ENCODE measurements at regions not wholly inside any gene's neighbourhood (a gene's known extent, or its start where the extent isn't known, plus 50 kb on each side); places are given as distances from the start of the nearest gene placed in this dataset.
"Not testable (repeated sequence)": the region's sequence is repeated elsewhere in the genome, so short reads cannot be mapped to it uniquely, and the experiment has no call there.

- DNase-seq = no peak
Measured at GRCh38 chr22:46040471-46041465, 63.8 kb upstream of the WNT7B start.

DNA sequence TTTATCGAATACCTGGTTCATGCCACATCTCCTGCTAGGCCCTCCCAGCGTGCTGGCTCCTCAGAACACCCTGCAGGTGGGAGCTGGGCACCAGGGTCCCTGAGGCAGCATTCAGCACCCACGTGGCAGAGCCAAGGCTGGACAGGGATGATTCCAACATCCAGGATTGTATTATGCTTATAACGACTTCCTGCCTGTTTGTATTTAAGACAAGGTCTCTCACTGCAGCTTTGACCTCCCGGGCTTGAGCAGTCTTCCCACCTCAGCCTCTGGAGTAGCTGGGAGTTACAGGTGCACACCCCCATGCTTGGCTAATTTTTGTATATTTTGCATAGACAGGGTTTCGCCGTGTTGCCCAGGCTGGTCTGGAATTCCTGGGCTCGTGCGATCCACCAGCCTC, 64.7 kb upstream of the WNT7B start:
- no peak for DNase-seq

GRCh38 chr22:46042786-46043185, 65.8 kb upstream of the WNT7B start:
- DNase-seq = no peak

- no peak for DNase-seq
Measured at GRCh38 chr22:46043339-46043738, 66.4 kb upstream of the WNT7B start.

DNA sequence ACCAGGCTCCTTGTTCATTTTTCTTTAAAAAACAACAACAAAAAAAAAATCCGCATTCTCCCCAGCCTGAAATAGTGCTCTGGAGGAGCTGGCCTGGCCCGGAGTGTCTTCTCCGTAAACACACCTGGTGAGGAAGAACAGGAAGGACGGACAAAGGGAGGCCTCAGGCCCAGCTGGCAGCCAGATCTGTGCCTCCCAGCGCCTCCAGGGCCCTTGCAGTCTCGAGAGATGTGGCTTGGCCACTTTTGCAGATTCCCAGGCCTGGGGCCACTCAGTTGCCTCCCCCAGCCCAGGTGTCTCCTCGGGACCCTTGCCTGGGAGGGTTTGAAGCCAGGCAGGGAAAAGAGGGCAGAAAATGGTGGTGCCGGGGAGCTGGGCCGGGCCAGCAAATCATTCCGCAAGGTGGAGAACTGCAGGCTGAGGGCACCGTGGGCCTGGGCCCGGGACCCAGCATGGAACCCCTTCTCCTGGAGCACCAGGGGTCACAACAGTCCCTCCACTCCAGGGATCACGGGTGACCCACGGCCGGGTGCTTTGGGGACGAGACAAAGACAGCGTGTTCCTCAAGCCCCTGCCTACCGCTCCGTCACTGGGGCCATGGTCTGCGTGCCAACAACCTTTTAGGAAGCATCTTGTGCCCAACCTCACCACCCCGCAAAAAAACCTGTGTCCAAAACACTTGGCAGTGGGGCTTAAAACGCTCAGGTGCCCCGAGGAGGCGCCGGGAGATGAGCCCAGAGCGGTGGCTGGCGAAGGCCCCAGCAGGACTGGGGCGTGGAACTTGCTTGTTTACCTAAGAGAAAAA, 67.1 kb upstream of the WNT7B start:
- no peak for DNase-seq

DNA sequence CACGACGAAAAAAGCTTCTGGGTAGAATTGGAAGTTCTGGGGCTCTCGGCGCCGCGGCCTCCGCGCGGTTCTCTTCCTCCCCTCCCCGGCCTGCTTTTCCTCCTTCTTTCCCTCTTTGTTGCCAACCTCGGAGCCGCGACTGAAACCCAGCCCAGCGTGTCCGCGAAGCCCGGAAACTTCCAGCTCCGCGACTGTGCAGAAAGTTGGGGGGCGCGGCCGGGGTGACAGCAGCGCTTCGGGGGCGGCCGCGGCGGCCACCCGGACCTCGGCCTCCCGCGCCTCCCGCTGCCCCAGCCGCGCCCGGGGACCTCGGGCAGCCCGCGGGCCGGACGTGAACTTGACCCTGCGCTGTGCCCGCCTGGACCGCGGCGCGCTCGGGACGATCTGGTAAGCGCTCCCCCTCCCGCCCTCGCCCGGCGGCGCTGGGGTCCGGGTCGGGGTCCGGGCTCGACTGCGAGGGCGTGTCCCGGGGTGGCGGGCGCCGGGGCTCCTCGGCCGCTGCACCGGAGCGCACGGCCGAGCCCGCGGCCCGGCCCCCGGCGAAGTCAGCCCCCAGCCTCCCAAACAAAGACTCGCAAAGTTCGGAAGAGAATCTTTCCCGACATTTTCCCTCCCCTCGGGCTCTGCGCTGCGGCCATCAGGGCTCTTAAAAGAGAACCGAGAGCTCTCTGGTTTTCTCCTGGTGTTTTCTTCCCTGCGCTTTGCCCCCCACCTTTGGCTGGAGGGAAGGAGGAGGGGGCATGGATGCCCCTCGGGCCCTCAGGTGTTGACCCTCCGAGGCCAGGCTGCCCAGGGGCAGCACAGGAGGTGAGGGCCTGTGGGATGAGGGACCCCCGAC, 67.9 kb upstream of the WNT7B start:
- no peak for DNase-seq

- no peak for DNase-seq
Measured at GRCh38 chr22:46045459-46046298, 68.7 kb upstream of the WNT7B start.

DNA sequence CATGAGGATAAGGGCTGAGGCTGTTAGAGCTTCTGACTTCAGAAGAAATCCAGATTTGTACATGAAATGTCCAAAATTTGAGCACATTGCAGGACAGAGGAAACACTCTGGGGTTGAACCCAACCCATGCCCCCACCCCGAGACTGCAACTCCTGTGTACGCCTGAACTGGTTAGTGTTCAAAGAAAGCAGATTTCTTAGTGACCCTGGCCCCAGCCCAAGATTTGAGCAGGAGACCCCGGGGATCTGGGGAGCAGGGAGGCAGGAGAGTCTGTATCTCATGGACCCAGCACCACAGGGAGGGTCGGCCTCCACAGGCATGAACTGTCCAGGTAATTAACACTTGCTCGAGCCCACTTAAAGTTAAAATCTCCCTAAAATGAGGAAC, 69.3 kb upstream of the WNT7B start:
- DNase-seq = no peak

DNA sequence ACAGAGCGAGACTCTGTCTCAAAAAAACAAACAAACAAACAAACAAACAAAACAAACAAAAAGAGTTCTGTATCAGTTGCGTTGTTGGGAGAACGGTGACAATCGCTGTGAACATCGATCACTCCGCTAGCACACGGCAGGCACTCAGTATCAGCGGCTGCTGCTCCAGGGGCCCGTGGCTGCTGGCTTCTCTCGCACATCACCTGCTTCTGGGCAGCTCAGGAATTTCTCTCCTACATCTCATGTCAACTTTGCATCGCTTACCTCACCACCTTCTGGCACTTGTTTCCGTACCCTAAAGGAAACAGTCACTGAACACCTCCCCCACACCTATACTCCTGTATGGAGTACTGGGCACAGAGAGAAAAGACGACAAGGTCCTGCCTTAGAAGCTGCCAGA, 70.3 kb upstream of the WNT7B start:
- DNase-seq = no peak

DNA sequence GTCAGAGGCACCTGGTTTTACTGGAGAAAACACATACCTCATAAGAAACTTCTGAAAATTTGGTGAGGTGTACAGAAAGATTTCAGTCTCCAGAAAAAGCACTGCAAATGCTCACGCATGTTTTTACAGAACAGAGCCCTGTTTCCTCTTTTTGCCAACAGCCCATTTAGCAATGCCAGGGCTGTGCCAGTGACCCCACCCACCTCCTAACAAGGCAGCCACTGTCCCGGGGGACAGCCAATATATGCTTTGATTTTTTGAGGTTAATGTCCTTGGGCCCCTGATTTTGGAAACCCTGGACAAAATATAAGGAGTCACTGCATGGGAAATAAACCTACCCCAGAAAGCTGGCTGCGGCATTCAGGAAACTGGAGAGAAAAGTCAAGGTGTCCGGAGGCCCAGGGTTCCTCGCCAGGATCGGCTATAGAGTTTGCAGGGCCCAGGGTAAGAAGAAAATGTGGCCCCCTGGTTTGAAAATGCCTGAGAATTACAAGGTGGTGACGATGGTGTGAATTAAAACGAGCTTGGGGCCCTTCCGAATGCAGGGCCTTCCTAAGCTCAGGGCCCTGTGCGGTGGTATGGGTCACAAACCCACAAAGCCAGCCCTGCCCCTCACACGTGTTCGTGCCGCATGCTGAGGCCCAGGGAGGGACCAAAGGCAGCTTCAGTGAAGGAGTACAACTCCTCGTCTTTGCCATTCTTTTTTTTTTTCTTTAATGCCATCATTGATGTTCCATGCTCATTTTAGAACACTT, 71.1 kb upstream of the WNT7B start:
- no peak for DNase-seq

- not testable (repeated sequence) for DNase-seq
Measured at GRCh38 chr22:46048661-46049060, 71.7 kb upstream of the WNT7B start.

DNA sequence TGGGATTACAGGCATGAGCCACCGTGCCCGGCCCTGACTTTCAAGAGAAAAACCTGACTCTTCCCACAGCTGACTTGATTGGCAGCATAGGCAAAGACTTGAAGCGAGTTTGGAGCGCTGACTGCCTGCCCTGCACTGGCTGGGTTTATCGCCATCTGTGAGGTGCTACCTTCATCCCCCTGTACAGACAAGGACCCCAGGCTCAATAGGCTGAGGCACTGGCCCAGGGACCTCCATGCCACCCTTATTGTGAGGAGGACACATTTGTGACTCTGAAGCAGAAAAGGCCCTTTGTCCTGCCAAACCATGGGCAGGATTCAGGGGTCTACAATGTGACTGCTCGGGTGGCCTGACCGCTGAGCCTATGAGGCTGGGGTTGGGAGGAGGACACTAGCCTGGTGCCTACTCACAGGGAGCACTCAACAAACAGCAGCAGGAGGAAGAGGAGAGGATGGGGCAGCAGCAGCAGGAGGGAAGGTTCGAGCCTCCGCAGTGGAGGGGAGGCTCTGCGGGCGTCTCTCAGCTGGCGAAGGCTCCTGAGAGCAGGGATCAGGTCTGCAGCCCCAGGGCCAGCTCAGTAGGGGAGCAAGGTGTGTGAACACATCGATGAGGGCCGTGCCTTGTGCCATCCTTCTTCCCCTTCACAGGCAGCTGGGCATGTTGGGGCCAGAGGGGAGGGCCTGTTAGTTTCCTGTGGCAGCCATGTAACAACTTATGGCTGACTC, 72.9 kb upstream of the WNT7B start:
- DNase-seq = no peak

- no peak for DNase-seq
Measured at GRCh38 chr22:46050451-46050845, 73.5 kb upstream of the WNT7B start.

DNA sequence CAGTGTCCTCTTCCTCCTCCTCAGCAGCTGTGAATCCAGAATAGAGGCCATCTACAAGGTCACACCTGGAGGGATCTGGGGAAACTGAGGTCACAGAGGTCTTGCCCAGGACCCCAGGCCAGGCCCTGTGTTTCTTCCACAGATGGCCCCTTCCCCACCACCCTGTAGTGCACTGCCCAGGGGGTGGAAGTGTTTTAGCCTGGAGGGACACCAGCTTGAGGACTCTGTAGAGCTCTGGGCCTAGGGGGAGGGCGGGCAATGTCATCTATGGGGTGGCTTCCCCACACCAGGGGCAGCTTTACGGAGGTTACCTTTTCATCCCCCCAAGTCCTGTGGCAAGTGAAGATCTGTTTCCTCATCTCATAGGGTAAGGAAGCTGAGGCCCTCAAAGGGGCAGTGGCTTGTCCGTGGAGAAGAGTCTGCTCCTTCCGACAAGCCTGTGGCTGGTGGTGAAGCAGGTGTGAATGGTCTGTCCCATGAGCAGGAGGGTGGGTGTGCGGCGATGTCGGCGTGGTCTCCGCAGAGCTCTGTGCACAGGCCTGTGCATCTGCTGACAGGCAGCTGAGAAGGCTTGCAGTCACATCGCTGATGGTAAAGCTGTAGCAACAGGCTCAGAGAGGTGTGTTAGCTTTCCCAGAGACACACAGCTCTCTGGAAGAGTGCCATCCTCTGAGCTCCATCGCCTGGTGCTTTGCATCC, 74.1 kb upstream of the WNT7B start:
- no peak for DNase-seq

DNA sequence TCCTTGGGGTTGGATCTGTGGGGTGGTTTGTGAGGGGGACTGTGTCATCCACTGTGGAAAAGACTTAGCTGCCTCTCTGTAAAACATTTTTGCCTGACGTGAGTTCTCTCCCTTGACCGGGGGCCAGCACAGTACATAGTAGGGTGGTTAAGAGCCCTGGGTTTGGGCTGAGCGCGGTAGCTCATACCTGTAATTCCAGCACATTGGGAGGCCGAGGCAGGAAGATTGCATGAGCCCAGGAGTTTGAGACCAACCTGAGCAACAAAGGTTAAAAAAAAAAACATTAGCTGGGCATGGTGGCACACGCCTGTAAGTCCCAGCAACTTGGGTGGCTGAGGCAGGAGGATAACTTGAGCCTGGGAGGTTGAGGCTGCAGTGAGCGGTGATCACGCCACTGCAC, 74.7 kb upstream of the WNT7B start:
- no peak for DNase-seq

DNA sequence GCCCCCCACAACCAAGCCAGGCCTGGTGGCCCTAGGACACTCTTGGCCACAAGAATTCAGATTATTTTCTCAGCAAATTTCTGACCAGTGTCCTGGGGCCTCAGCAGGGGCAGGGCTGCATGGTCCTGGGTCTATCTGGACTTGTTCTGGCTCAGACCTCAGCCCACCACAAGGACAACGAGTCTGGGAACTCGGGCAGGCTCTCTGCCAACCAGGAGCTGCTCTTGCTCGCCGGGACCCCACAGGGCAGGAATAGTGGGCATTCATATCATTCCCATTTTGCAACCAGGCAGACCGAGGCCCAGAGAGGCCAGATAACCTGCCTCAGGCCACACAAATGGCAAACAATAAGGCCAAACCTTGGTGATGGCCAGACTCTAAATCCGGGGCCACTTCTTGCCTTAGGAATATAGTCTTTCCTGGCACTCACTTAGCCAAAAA, 75.4 kb upstream of the WNT7B start:
- no peak for DNase-seq

GRCh38 chr22:46052801-46053562, 76.0 kb upstream of the WNT7B start:
- DNase-seq = peak; percentile 66

DNA sequence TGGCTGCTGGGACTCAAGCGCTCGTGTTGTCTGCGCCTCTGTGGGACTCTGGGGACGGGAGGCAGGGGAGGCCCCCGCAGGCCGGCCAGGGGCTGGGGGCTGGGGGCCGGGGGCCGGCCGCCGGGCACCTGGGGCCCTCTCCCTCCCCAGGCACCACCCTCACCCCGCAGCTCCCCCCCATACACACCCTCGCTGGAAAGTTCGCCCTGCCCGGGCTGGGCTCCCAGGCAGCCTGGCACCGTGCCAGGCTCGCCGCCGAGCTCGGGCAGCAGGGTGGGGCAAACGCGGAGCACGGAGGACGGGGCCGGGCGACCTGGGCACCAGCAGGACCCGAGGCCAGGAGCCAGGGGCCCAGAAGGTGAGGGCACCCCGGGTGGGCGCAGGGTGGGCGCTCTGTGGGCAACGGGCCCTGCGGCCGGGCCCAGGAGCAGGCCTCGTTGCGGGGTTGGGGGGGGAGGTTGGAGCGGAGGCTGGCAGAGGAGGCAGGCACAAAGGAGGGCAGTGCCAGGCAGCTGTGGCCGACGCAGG, 76.7 kb upstream of the WNT7B start:
- DNase-seq = peak; percentile 66

All from NCI-H1436 (cell line).